Body of pancreas (tissue), 4 donors: ENCODE measurements at regions not wholly inside any gene's neighbourhood (a gene's known extent, or its start where the extent isn't known, plus 50 kb on each side); places are given as distances from the start of the nearest gene placed in this dataset.

Experiments used
- CTCF ChIP-seq, 7 experiments: fragments of 450-650 bp in 4 of 7; fragments of 200-600 bp in 3 of 7; sonication (generic) in 3 of 7; IDR thresholded peaks; one replicate each; pipeline ENCODE4 v1.5.1; 2016 to 2019; ENCODE audit warnings: antibody characterized with exemption in 7 of 7
- POLR2A ChIP-seq, 3 donors: fragments of 450-650 bp; IDR thresholded peaks; one replicate each; pipeline ENCODE4 v1.6.1; 2016; ENCODE audit warnings: antibody characterized with exemption in 3 of 3, mild to moderate bottlenecking in 2 of 3

GRCh38 chr4:129394635-129395034 is 298.7 kb downstream of the C4orf33 start:
- no peak for TF ChIP-seq CTCF (IDR thresholded peaks at IDR 0.05)
- no peak for TF ChIP-seq POLR2A (IDR thresholded peaks at IDR 0.05)
